Upper lobe of left lung (tissue), 6 donors: ENCODE measurements at regions not wholly inside any gene's neighbourhood (a gene's known extent, or its start where the extent isn't known, plus 50 kb on each side); places are given as distances from the start of the nearest gene placed in this dataset.

ENCODE experiments used
- ATAC-seq, 2 donors: fragments of 200-7000 bp; cut with Tn5 transposase; one replicate each; pipeline ENCODE4 v1.9.1; 2022; ENCODE audit warnings: mild to moderate bottlenecking in 2 of 2, moderate library complexity in 2 of 2; ENCODE audit not compliant: low FRiP score in 2 of 2
- DNase-seq, 2 donors: peaks; one replicate each; pipeline ENCODE4 v3.0.0-alpha.2; 2019 to 2020
- H3K27ac ChIP-seq, 4 donors: fragments of 200-600 bp; sonication (generic); one replicate each; pipeline ENCODE4 v1.5.1; 2016 to 2019
- H3K27me3 ChIP-seq, 4 donors: fragments of 200-600 bp; sonication (generic); one replicate each; pipeline ENCODE4 v1.5.1; 2017 to 2019
- H3K36me3 ChIP-seq, 4 donors: fragments of 200-600 bp; sonication (generic); one replicate each; pipeline ENCODE4 v1.5.1; 2016 to 2019
- H3K4me1 ChIP-seq, 4 donors: fragments of 200-600 bp; sonication (generic); one replicate each; pipeline ENCODE4 v1.5.1; 2018 to 2019
- H3K4me3 ChIP-seq, 4 donors: fragments of 200-600 bp; sonication (generic); one replicate each; pipeline ENCODE4 v1.5.1; 2017 to 2019; ENCODE audit warnings: mild to moderate bottlenecking in 2 of 4, moderate library complexity in 1 of 4
- H3K9me3 ChIP-seq, 4 donors: fragments of 200-600 bp; sonication (generic); one replicate each; pipeline ENCODE4 v1.5.1; 2018 to 2019
- CTCF ChIP-seq, 6 experiments: fragments of 450-650 bp in 4 of 6; fragments of 200-600 bp in 2 of 6; sonication (generic) in 2 of 6; IDR thresholded peaks; one replicate each; pipeline ENCODE4 v1.5.1; 2016 to 2019; ENCODE audit warnings: antibody characterized with exemption in 6 of 6
- EP300 ChIP-seq, 4 donors: sonication (generic); formaldehyde crosslinking; IDR thresholded peaks; one replicate each; pipeline ENCODE4 v1.5.1; 2017; ENCODE audit warnings: antibody characterized with exemption in 4 of 4, control low read depth in 2 of 4
- POLR2A ChIP-seq, 4 donors: fragments of 450-650 bp; IDR thresholded peaks; one replicate each; pipeline ENCODE4 v1.5.1; 2016 to 2017; ENCODE audit warnings: antibody characterized with exemption in 4 of 4, mild to moderate bottlenecking in 2 of 4
- POLR2AphosphoS5 ChIP-seq, 2 donors: sonication (generic); formaldehyde crosslinking; IDR thresholded peaks; one replicate each; pipeline ENCODE4 v1.5.1; 2017; ENCODE audit warnings: antibody characterized with exemption in 2 of 2
- WGBS, 2 donors: methylation state at CpG; one replicate each; pipeline ENCODE4 v1.1.5; 2017 to 2018; 5-methylcytosine and 5-hydroxymethylcytosine counted together
- donor health status: DM: no; HTN: no; CAD: no; lungs with moderate emphysema.
- donor health status: DM: no; HTN: yes; CAD: no; lungs with severe emphysema.

GRCh38 chr10:105516511-105516910, 875.4 kb downstream of the SORCS3 start:
- no peaks in the 10 kb centered on the region for H3K36me3 ChIP-seq
- TF ChIP-seq CTCF (IDR thresholded peaks at IDR 0.05): no peak
- TF ChIP-seq POLR2AphosphoS5 (IDR thresholded peaks at IDR 0.05): no peak
- TF ChIP-seq EP300 (IDR thresholded peaks at IDR 0.05): no peak
- TF ChIP-seq POLR2A (IDR thresholded peaks at IDR 0.05): no peak
- DNase-seq (no peak), ATAC-seq (no peak)
- H3K27me3 ChIP-seq: no peaks in the 10 kb centered on the region
- no peaks in the 10 kb centered on the region for H3K4me1 ChIP-seq
- no peak overlapping the region for H3K27ac ChIP-seq
- no peak overlapping the region for H3K4me3 ChIP-seq
- 92 to 98% methylated on average over 2 of the region's 2 CpGs for WGBS, 2 donors
- no peaks in the 10 kb centered on the region for H3K9me3 ChIP-seq

DNA sequence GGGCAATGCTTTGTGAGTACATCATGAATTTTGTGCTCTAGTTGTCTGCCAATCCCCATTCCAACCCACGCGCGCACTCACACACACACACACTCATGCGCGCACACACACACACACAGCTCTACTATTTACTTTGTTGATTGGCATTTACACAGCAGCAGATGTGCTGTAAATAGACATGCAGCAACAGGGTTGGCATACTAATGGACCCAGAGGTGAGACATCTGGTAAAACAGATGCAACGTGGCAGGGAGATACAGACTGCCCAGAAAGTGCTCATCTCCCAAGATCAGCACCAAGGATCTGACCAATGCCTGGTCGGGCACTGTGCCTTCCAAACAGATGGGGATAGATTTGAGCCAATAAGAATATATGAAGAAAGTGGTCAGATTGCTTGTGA, 873.0 kb downstream of the SORCS3 start:
- no peaks in the 10 kb centered on the region for H3K27me3 ChIP-seq
- no peaks in the 10 kb centered on the region for H3K36me3 ChIP-seq
- H3K4me1 ChIP-seq: no peaks in the 10 kb centered on the region
- no peak for TF ChIP-seq CTCF (IDR thresholded peaks at IDR 0.05)
- no peak overlapping the region for H3K27ac ChIP-seq
- H3K4me3 ChIP-seq: no peak overlapping the region
- H3K9me3 ChIP-seq: no peaks in the 10 kb centered on the region
- DNase-seq (no peak), ATAC-seq (no peak)
- 87 to 92% methylated on average over 7 of the region's 7 CpGs for WGBS, 2 donors

GRCh38 chr10:105509517-105509916, 868.4 kb downstream of the SORCS3 start:
- no peak overlapping the region for H3K4me3 ChIP-seq
- no peaks in the 10 kb centered on the region for H3K4me1 ChIP-seq
- H3K27ac ChIP-seq: no peak overlapping the region
- TF ChIP-seq EP300 (IDR thresholded peaks at IDR 0.05) (no peak), POLR2A (IDR thresholded peaks at IDR 0.05) (no peak), POLR2AphosphoS5 (IDR thresholded peaks at IDR 0.05) (no peak), CTCF (IDR thresholded peaks at IDR 0.05) (no peak)
- H3K36me3 ChIP-seq: no peaks in the 10 kb centered on the region
- DNase-seq: no peak
- 75 to 84% methylated on average over 3 of the region's 3 CpGs for WGBS, 2 donors
- H3K9me3 ChIP-seq: no peaks in the 10 kb centered on the region
- no peak for ATAC-seq
- H3K27me3 ChIP-seq: no peaks in the 10 kb centered on the region

- H3K9me3 ChIP-seq: no peaks in the 10 kb centered on the region
- no peak overlapping the region for H3K27ac ChIP-seq
- DNase-seq (no peak), ATAC-seq (no peak)
- TF ChIP-seq CTCF (IDR thresholded peaks at IDR 0.05) (no peak), POLR2AphosphoS5 (IDR thresholded peaks at IDR 0.05) (no peak), EP300 (IDR thresholded peaks at IDR 0.05) (no peak), POLR2A (IDR thresholded peaks at IDR 0.05) (no peak)
- 72 to 74% methylated on average over 5 of the region's 5 CpGs for WGBS, 2 donors
- no peaks in the 10 kb centered on the region for H3K27me3 ChIP-seq
- no peaks in the 10 kb centered on the region for H3K4me1 ChIP-seq
- no peak overlapping the region for H3K4me3 ChIP-seq
- H3K36me3 ChIP-seq: no peaks in the 10 kb centered on the region
Observed at GRCh38 chr10:105506262-105506661, 865.2 kb downstream of the SORCS3 start.

GRCh38 chr10:105503714-105504113, 862.6 kb downstream of the SORCS3 start:
- TF ChIP-seq EP300 (IDR thresholded peaks at IDR 0.05): no peak
- Histone ChIP-seq H3K4me1 (no peaks in the 10 kb centered on the region), H3K27me3 (no peaks in the 10 kb centered on the region), H3K9me3 (no peaks in the 10 kb centered on the region), H3K36me3 (no peaks in the 10 kb centered on the region), H3K4me3 (no peak overlapping the region), H3K27ac (no peak overlapping the region)
- ATAC-seq (no peak), DNase-seq (no peak)
